GM12892 (cell line): ENCODE measurements at regions not wholly inside any gene's neighbourhood (a gene's known extent, or its start where the extent isn't known, plus 50 kb on each side); places are given as distances from the start of the nearest gene placed in this dataset.

ENCODE experiments used
- DNase-seq: peaks from one replicate; pipeline ENCODE4 v3.0.0; 2011; ENCODE audit not compliant: insufficient read length
- FAIRE-seq: peaks from 2 replicates; lab custom pipeline; 2011; peaks lifted over from hg19 to GRCh38; lab: Jason Lieb, UNC
- POLR2A ChIP-seq: IDR thresholded peaks from 2 replicates; pipeline ENCODE4 v1.6.1; 2011; ENCODE audit warnings: low read depth, low read length, control low read depth
- POLR2AphosphoS5 ChIP-seq: IDR thresholded peaks from 2 replicates; pipeline ENCODE4 v1.6.1; 2011; ENCODE audit warnings: low read depth, low read length, control low read depth
- TAF1 ChIP-seq: IDR thresholded peaks from 2 replicates; pipeline ENCODE4 v1.6.1; 2011; ENCODE audit warnings: low read depth, mild to moderate bottlenecking, control low read depth, low read length, borderline replicate concordance

- no peak for TF ChIP-seq POLR2A
- no peak for TF ChIP-seq POLR2AphosphoS5
- TF ChIP-seq TAF1 = no peak
- FAIRE-seq = no peak
These were observed 383.3 kb downstream of the MN1 start for GRCh38 chr22:27418261-27418660.

GRCh38 chr22:27419473-27419872, 382.1 kb downstream of the MN1 start:
- DNase-seq = no peak
- no peak for TF ChIP-seq TAF1
- no peak for TF ChIP-seq POLR2AphosphoS5
- no peak for TF ChIP-seq POLR2A
- no peak for FAIRE-seq

More at GRCh38 chr22:27418261-27418660, 383.3 kb downstream of the MN1 start:
- DNase-seq = no peak

DNA sequence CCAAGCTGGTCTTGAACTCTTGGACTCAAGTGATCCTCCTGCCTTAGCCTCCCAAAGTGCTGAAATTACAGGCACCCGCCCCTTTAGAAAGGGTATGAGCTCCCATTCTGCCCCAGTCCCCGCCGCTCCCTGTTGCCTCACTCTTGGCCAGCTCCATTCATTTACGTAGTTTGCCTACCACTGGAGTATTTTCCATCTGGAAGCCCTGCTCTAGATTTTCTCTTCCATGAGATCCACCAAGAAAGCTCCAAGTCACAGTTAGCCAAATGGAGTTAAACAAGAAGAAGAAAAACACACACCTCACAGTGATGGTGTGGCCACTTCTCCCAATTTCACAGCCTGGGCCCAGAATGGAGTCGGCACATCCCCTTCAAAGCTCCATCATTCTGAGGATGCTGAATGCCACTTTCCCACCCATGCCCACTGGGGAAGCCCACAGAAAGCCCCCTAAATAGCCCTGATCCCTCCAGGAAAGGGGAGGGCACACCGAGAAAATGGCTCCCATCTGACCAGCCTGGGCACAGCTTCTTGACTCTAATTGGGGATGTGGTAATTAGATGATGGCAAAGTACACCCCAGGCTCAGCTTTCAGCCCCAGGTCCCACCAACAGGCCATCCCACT, 381.2 kb downstream of the MN1 start:
- FAIRE-seq = no peak
- TF ChIP-seq POLR2A (no peak), POLR2AphosphoS5 (no peak), TAF1 (no peak)
- DNase-seq = no peak

DNA sequence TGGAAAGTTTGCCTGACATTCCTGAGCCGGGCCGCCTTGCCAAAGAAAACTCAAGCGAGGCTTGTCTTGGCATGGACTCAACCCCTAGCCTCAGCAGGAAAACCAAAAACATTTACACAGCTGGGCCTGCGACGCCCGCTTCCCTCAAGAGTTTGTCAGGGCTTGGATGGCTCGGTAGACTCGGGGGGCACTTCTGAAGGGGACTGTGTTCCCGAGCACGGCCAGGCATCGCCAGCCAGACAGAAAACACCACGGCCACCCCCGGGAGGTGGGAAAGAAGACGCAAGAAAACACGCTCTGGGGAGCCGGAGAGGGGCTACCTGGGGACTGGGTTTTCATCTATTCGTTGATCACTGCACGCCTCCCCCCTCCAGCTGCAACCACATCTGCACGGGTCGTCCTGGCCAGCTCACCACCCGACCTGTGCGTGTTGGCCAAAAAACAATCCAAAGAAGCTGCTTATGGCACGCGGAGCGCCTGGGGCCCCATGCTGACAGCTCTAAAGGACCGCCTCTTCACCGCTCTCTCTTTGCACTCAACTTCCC, 380.7 kb downstream of the MN1 start:
- DNase-seq (no peak), FAIRE-seq (no peak)
- no peak for TF ChIP-seq POLR2AphosphoS5
- TF ChIP-seq POLR2A = no peak
- TF ChIP-seq TAF1 = no peak

DNA sequence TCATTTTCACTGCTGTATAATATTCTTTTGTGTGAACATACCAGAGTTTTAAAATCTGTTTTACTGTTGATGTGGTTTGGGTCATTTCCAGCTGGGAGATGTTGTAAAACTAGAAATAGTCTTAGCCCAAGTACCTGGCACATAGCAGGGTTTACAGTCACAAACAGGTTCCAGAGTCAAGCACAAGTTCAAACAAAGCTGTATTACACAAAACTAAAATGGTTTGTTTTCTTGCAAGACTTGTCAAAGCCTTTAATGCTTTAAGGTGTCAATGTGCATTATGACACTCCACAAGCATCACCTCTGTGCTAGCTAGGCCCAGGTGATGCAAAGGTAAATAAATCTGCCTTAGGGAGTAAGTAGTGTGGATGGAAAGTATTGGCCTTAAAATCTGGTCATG, 379.1 kb downstream of the MN1 start:
- FAIRE-seq = no peak
- TF ChIP-seq POLR2A (no peak), POLR2AphosphoS5 (no peak), TAF1 (no peak)
- DNase-seq = no peak

DNA sequence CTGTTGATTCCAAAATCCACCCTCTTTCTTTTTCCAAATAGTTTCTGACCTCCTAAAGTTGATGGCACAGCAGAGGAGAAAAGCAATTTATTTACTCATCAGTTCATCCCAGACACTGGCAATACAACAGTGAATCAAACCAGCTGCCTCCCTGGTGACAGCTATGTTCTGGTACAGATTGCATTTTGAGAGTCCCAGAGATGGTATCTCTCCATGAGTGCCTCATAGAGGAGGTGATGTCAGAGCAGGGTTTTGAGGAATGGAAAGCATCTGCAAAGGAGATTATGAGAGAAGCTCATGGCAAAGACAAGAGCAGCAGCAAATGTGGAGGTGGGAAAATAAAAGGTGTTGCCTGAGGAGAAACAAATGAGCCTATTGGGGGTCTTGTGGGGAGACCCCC, 377.2 kb downstream of the MN1 start:
- DNase-seq = no peak
- no peak for FAIRE-seq
- no peak for TF ChIP-seq POLR2AphosphoS5
- no peak for TF ChIP-seq POLR2A
- no peak for TF ChIP-seq TAF1

DNA sequence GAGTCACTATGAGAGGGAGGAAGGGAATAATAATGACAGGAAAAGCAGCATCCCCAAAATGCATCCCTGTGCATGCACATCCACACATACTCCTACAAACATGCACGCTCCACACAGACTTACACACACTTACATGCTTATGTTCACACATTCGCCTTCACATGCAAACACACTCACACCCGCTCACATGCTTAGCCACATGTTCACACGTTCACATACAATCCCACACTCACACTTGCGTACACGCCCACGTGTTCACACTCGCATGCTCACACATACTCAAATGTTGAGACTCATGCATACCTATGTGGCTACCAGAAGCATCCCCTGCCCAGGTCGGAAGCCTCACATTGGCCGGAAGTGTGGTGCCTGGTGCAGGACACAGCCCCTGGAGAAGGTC, 372.1 kb downstream of the MN1 start:
- TF ChIP-seq POLR2A (no peak), POLR2AphosphoS5 (no peak), TAF1 (no peak)
- FAIRE-seq (no peak), DNase-seq (no peak)

DNA sequence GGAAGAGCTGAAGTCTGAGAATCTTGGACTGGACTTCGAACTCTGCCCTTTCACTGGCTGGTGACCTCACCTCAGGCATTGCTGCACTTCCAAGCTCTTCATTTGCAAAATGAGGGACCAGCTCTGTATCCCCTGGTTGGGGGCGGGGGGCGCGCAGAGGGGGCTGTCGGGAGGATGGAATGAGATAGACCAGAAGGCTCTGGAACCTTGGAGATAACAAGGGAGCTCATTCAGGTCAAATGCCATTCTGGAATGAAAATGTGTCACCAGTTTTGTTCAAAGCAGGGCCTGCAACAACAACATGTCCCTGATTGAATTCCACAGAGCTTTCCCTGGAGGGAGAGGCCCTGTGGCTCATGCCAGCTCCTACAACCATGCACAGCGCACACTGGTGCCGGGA, 370.5 kb downstream of the MN1 start:
- DNase-seq (no peak), FAIRE-seq (no peak)
- TF ChIP-seq POLR2AphosphoS5 (no peak), TAF1 (no peak)

GRCh38 chr22:27431896-27432295, 369.7 kb downstream of the MN1 start:
- DNase-seq (no peak), FAIRE-seq (no peak)
- TF ChIP-seq POLR2A (no peak), POLR2AphosphoS5 (no peak), TAF1 (no peak)

DNA sequence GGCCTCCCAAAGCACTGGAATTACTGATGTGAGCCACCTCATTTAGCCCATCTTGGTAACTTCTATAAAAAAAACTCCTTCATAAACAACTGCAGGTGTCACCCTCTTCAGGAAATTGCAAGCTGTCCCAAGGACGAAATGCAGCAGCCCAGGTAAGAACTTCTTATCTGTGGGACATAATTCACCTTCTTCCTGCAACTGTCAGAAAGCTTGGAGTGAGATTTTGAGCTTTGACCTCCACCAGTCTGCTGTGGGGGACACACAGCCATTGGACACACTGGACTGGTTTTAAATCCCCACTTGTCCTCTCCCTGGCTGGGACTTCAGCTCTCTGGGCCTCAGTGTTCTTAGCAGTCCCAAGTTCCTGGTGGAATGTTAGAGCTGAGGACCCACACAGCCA, 368.5 kb downstream of the MN1 start:
- DNase-seq (no peak), FAIRE-seq (no peak)
- TF ChIP-seq TAF1 (no peak), POLR2A (no peak), POLR2AphosphoS5 (no peak)

- FAIRE-seq = no peak
- no peak for DNase-seq
- TF ChIP-seq TAF1 = no peak
- TF ChIP-seq POLR2AphosphoS5 = no peak
- TF ChIP-seq POLR2A = no peak
These were observed 367.9 kb downstream of the MN1 start for GRCh38 chr22:27433585-27434190.

DNA sequence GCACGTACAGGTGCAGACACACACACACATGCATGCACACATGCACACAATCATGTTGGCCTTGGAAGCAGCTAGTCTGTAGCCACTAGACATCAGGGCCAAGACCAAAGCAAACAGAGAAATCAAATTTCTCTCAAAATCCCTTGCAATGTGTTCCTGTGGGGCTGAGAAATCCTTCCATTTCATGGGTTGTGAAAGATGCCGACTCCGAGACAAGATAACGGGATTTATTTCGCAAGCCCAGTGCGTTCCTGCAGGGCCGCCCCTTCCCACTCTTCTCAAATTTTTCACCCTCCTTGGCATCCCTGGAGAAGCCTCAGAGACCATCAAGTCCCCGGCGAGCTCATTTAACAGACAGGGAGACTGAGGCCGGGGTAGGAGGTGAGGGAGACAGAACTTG, 366.7 kb downstream of the MN1 start:
- FAIRE-seq (no peak), DNase-seq (no peak)
- no peak for TF ChIP-seq TAF1
- TF ChIP-seq POLR2AphosphoS5 = no peak
- no peak for TF ChIP-seq POLR2A
